PC-3 (cell line): ENCODE measurements at regions not wholly inside any gene's neighbourhood (a gene's known extent, or its start where the extent isn't known, plus 50 kb on each side); places are given as distances from the start of the nearest gene placed in this dataset.
"Not testable (repeated sequence)": the region's sequence is repeated elsewhere in the genome, so short reads cannot be mapped to it uniquely, and the experiment has no call there.

Experiments
- ATAC-seq: fragments of 200-7000 bp; cut with Tn5 transposase; 2 replicates; pipeline ENCODE4 v1.9.1; 2020; ENCODE audit warnings: mild to moderate bottlenecking, moderate library complexity
- BruUV-seq: library from RNA; stranded (reverse); fragments of 400-500 nt; replicated peaks from 2 replicates; lab custom pipeline; 2021; lab: Mats Ljungman, UMichigan
- CTCF ChIA-PET: fragments of 300-600 bp; sonication (Branson Sonifier 250); formaldehyde crosslinking; loops from one replicate; lab custom pipeline; 2022; ENCODE audit warnings: antibody characterized with exemption; lab: Charles Lee
- POLR2A ChIA-PET: fragments of 300-600 bp; sonication (Branson Sonifier 250); formaldehyde crosslinking; loops from one replicate; lab custom pipeline; 2022; ENCODE audit warnings: antibody characterized with exemption; ENCODE audit not compliant: unreplicated experiment; lab: Charles Lee
- DNase-seq: peaks from one replicate; pipeline ENCODE4 v3.0.0-alpha.2; 2015
- H2AFZ ChIP-seq: fragments of 300-600 bp; sonication (generic); 2 replicates; pipeline ENCODE4 v1.6.0; 2016; ENCODE audit warnings: antibody characterized with exemption, low read length
- H3F3A ChIP-seq: fragments of 300-600 bp; sonication (generic); one replicate; pipeline ENCODE4 v1.6.0; 2017; ENCODE audit warnings: antibody characterized with exemption, low read length, control low read depth, mild to moderate bottlenecking; ENCODE audit not compliant: unreplicated experiment
- H3K27ac ChIP-seq: fragments of 300-600 bp; sonication (generic); 2 replicates; pipeline ENCODE4 v1.5.1; 2016; ENCODE audit warnings: mild to moderate bottlenecking, low read length
- H3K27me3 ChIP-seq: fragments of 300-600 bp; sonication (generic); 2 replicates; pipeline ENCODE4 v1.6.1; 2016; ENCODE audit warnings: low read length, mixed read lengths
- H3K36me3 ChIP-seq: fragments of 300-600 bp; sonication (generic); 2 replicates; pipeline ENCODE4 v1.6.1; 2016; ENCODE audit warnings: low read depth, mixed run types, low read length, mixed read lengths
- H3K4me1 ChIP-seq: fragments of 300-600 bp; sonication (generic); 2 replicates; pipeline ENCODE4 v1.5.1; 2016; ENCODE audit warnings: low read length; ENCODE audit not compliant: insufficient read depth
- H3K4me2 ChIP-seq: fragments of 300-600 bp; sonication (generic); 2 replicates; pipeline ENCODE4 v1.6.0; 2016; ENCODE audit warnings: low read length
- H3K4me3 ChIP-seq: fragments of 300-600 bp; sonication (generic); 2 replicates; pipeline ENCODE4 v1.5.1; 2016; ENCODE audit warnings: mild to moderate bottlenecking, low read length, mixed read lengths
- H3K79me2 ChIP-seq: fragments of 300-600 bp; sonication (generic); 2 replicates; pipeline ENCODE4 v1.6.1; 2017; ENCODE audit warnings: low read length, mixed read lengths
- H3K9ac ChIP-seq: fragments of 300-600 bp; sonication (generic); 2 replicates; pipeline ENCODE4 v1.6.0; 2016; ENCODE audit warnings: mild to moderate bottlenecking, low read length
- H3K9me2 ChIP-seq: fragments of 300-600 bp; sonication (generic); replicated peaks from 2 replicates; pipeline ENCODE4 v1.6.1; 2016; ENCODE audit warnings: mixed run types, low read length, mixed read lengths
- H3K9me3 ChIP-seq: fragments of 300-600 bp; sonication (generic); 2 replicates; pipeline ENCODE4 v1.6.1; 2016; ENCODE audit warnings: low read length, mixed read lengths
- H4K20me1 ChIP-seq: fragments of 300-600 bp; sonication (generic); 2 replicates; pipeline ENCODE4 v1.6.1; 2016; ENCODE audit warnings: low read length, mixed read lengths
- CTCF ChIP-seq: fragments of 300-600 bp; sonication (generic); conservative IDR thresholded peaks from 2 replicates; pipeline ENCODE4 v1.5.1; 2017; ENCODE audit warnings: antibody characterized with exemption, low read depth, mild to moderate bottlenecking, low read length
- EZH2 ChIP-seq: fragments of 300-600 bp; sonication (generic); IDR thresholded peaks from one replicate; pipeline ENCODE4 v1.6.1; 2017; ENCODE audit warnings: antibody characterized with exemption, mild to moderate bottlenecking, low read length; ENCODE audit not compliant: unreplicated experiment
- EZH2phosphoT487 ChIP-seq: fragments of 300-600 bp; sonication (generic); IDR thresholded peaks from 2 replicates; pipeline ENCODE4 v1.6.1; 2018; ENCODE audit warnings: mild to moderate bottlenecking, antibody characterized with exemption, low read length, borderline replicate concordance
- intact Hi-C: fragments of 100-400 bp; cut with micrococcal nuclease; formaldehyde crosslinking; loops from 2 replicates; pipeline ENCODE4 v1.9.0; 2023

- TF ChIP-seq EZH2 (no peak), EZH2phosphoT487 (no peak), CTCF (no peak)
- H3K79me2 ChIP-seq, result no peaks in the 10 kb centered on the region
- intact Hi-C loops, result no loop called here
- no peaks in the 10 kb centered on the region for H3F3A ChIP-seq
- no peak for DNase-seq
- H3K4me1 ChIP-seq, result no peaks in the 10 kb centered on the region
- ATAC-seq, result no peak
- H3K36me3 ChIP-seq, result no peaks in the 10 kb centered on the region
- no peak overlapping the region for H3K9ac ChIP-seq
- CTCF ChIA-PET, result interaction anchor here (0.5 kb wide), 1 partner anchor 286 kb away, joined by 3 read pairs; no protein-coding TSS in a partner anchor
- H4K20me1 ChIP-seq, result no peaks in the 10 kb centered on the region
- H3K9me2 ChIP-seq, result no peaks in the 10 kb centered on the region
- no peak overlapping the region for H3K4me3 ChIP-seq
- no peaks in the 10 kb centered on the region; the same call in 1 of the 2 replicates for H3K9me3 ChIP-seq
- no TSS peak for BruUV-seq
- H3K4me2 ChIP-seq, result no peak overlapping the region
- no peak overlapping the region for H2AFZ ChIP-seq
- H3K27me3 ChIP-seq, result peaks cover 76% of the 10 kb centered on the region
- POLR2A ChIA-PET, result no interaction called here
- no peak overlapping the region for H3K27ac ChIP-seq
Measured at GRCh38 chr14:104478656-104479055, 100.9 kb upstream of the C14orf180 start.

GRCh38 chr14:104479901-104480300 lies 99.7 kb upstream of the C14orf180 start:
- no peaks in the 10 kb centered on the region for H3F3A ChIP-seq
- ChIA-PET CTCF (no interaction called here), POLR2A (no interaction called here)
- no peak overlapping the region for H3K27ac ChIP-seq
- H3K9ac ChIP-seq, result no peak overlapping the region
- no peaks in the 10 kb centered on the region for H3K9me2 ChIP-seq
- peaks cover 75% of the 10 kb centered on the region for H3K27me3 ChIP-seq
- no peaks in the 10 kb centered on the region for H4K20me1 ChIP-seq
- H2AFZ ChIP-seq, result no peak overlapping the region
- DNase-seq (no peak), ATAC-seq (no peak)
- no peaks in the 10 kb centered on the region for H3K4me1 ChIP-seq
- intact Hi-C loops, result no loop called here
- H3K9me3 ChIP-seq, result no peaks in the 10 kb centered on the region; the same call in 1 of the 2 replicates
- H3K79me2 ChIP-seq, result no peaks in the 10 kb centered on the region
- no peak overlapping the region for H3K4me3 ChIP-seq
- TF ChIP-seq EZH2 (no peak), CTCF (no peak), EZH2phosphoT487 (no peak)
- no peak overlapping the region for H3K4me2 ChIP-seq
- BruUV-seq, result no TSS peak
- H3K36me3 ChIP-seq, result no peaks in the 10 kb centered on the region

GRCh38 chr14:104481323-104481722 lies 98.2 kb upstream of the C14orf180 start:
- no peaks in the 10 kb centered on the region for H3K79me2 ChIP-seq
- H3K9me2 ChIP-seq, result no peaks in the 10 kb centered on the region
- H3K27ac ChIP-seq, result no peak overlapping the region
- no TSS peak for BruUV-seq
- H2AFZ ChIP-seq, result no peak overlapping the region
- no peaks in the 10 kb centered on the region for H3F3A ChIP-seq
- H3K9me3 ChIP-seq, result no peaks in the 10 kb centered on the region; the same call in 1 of the 2 replicates
- H3K27me3 ChIP-seq, result peaks cover 77% of the 10 kb centered on the region
- TF ChIP-seq EZH2, result no peak
- no peak for TF ChIP-seq CTCF
- no peak for TF ChIP-seq EZH2phosphoT487
- ChIA-PET CTCF (no interaction called here), POLR2A (no interaction called here)
- DNase-seq (no peak), ATAC-seq (no peak)
- H3K36me3 ChIP-seq, result no peaks in the 10 kb centered on the region
- no peak overlapping the region for H3K4me2 ChIP-seq
- no peaks in the 10 kb centered on the region for H3K4me1 ChIP-seq
- intact Hi-C loops, result no loop called here
- no peak overlapping the region for H3K9ac ChIP-seq
- H4K20me1 ChIP-seq, result no peaks in the 10 kb centered on the region
- H3K4me3 ChIP-seq, result no peak overlapping the region

- H2AFZ ChIP-seq, H4K20me1 ChIP-seq, intact Hi-C loops, H3K27ac ChIP-seq, DNase-seq, POLR2A ChIA-PET, H3K4me1 ChIP-seq, H3K9me2 ChIP-seq, BruUV-seq, H3K4me2 ChIP-seq, H3K79me2 ChIP-seq, H3K36me3 ChIP-seq, H3K9me3 ChIP-seq, ATAC-seq, CTCF ChIA-PET, H3K4me3 ChIP-seq, H3K9ac ChIP-seq, H3F3A ChIP-seq: not testable (repeated sequence)
- H3K27me3 ChIP-seq, result peaks cover 80% of the 10 kb centered on the region
Measured at GRCh38 chr14:104482017-104482416, 97.5 kb upstream of the C14orf180 start.
